ENCODE measurements at regions not wholly inside any gene's neighbourhood (a gene's known extent, or its start where the extent isn't known, plus 50 kb on each side); places are given as distances from the start of the nearest gene placed in this dataset.
A peak's percentile ranks its signal among the peaks of the same experiment; 100 is the strongest.
"Not testable (repeated sequence)": the region's sequence is repeated elsewhere in the genome, so short reads cannot be mapped to it uniquely, and the experiment has no call there.

GRCh38 chr15:94844538-94845389, 613.4 kb downstream of the MCTP2 start:
- DNase-seq (peak; percentile 9), ATAC-seq (peak; percentile 40)
- Mint-ChIP-seq H3K27me3 (peaks cover 55% of the 10 kb centered on the region), H3K9me3 (peaks cover 26% of the 10 kb centered on the region), H3K4me1 (peaks cover 9% of the 10 kb centered on the region), H3K4me3 (no peak overlapping the region), H3K27ac (no peak overlapping the region), H3K36me3 (ENCODE audit: low read depth) (no peaks in the 10 kb centered on the region)

- ATAC-seq (no peak), DNase-seq (no peak)
- H3K4me3 Mint-ChIP-seq, result peak overlapping the region; percentile 8
- no peaks in the 10 kb centered on the region for H3K36me3 Mint-ChIP-seq (ENCODE audit: low read depth)
- peaks cover 55% of the 10 kb centered on the region for H3K27me3 Mint-ChIP-seq
- no peak overlapping the region for H3K27ac Mint-ChIP-seq
- peaks cover 9% of the 10 kb centered on the region for H3K4me1 Mint-ChIP-seq
- H3K9me3 Mint-ChIP-seq, result peaks cover 26% of the 10 kb centered on the region
Observed at GRCh38 chr15:94845390-94845716, 614.0 kb downstream of the MCTP2 start.

- Mint-ChIP-seq H3K27ac (no peak overlapping the region), H3K27me3 (peaks cover 49% of the 10 kb centered on the region), H3K36me3 (ENCODE audit: low read depth) (no peaks in the 10 kb centered on the region), H3K4me1 (peaks cover 9% of the 10 kb centered on the region), H3K9me3 (peaks cover 19% of the 10 kb centered on the region), H3K4me3 (no peak overlapping the region)
- ATAC-seq (no peak), DNase-seq (no peak)
Observed at GRCh38 chr15:94847325-94847724, 616.0 kb downstream of the MCTP2 start.

- Mint-ChIP-seq H3K9me3 (peaks cover 19% of the 10 kb centered on the region), H3K36me3 (ENCODE audit: low read depth) (no peaks in the 10 kb centered on the region), H3K27me3 (peaks cover 43% of the 10 kb centered on the region), H3K27ac (no peak overlapping the region), H3K4me1 (peaks cover 9% of the 10 kb centered on the region), H3K4me3 (no peak overlapping the region)
- DNase-seq, result no peak
- ATAC-seq, result no peak
Observed at GRCh38 chr15:94848054-94848453, 616.7 kb downstream of the MCTP2 start.

- Mint-ChIP-seq H3K4me3 (no peak overlapping the region), H3K27ac (no peak overlapping the region), H3K4me1 (no peaks in the 10 kb centered on the region), H3K27me3 (peaks cover 3% of the 10 kb centered on the region), H3K36me3 (ENCODE audit: low read depth) (no peaks in the 10 kb centered on the region), H3K9me3 (no peaks in the 10 kb centered on the region)
- DNase-seq (no peak), ATAC-seq (no peak)
Observed at GRCh38 chr15:94855018-94855408, 623.7 kb downstream of the MCTP2 start.

GRCh38 chr15:94855409-94856266, 624.3 kb downstream of the MCTP2 start:
- DNase-seq (no peak), ATAC-seq (no peak)
- Mint-ChIP-seq H3K36me3 (ENCODE audit: low read depth) (no peaks in the 10 kb centered on the region), H3K4me3 (no peak overlapping the region), H3K27ac (no peak overlapping the region), H3K27me3 (peaks cover 3% of the 10 kb centered on the region), H3K4me1 (no peaks in the 10 kb centered on the region), H3K9me3 (no peaks in the 10 kb centered on the region)

GRCh38 chr15:94856267-94856854, 625.0 kb downstream of the MCTP2 start:
- no peak overlapping the region for H3K4me3 Mint-ChIP-seq
- no peaks in the 10 kb centered on the region for H3K36me3 Mint-ChIP-seq (ENCODE audit: low read depth)
- H3K9me3 Mint-ChIP-seq, result no peaks in the 10 kb centered on the region
- H3K27me3 Mint-ChIP-seq, result peaks cover 2% of the 10 kb centered on the region
- H3K4me1 Mint-ChIP-seq, result no peaks in the 10 kb centered on the region
- no peak for DNase-seq
- ATAC-seq, result no peak
- H3K27ac Mint-ChIP-seq, result no peak overlapping the region

GRCh38 chr15:94857466-94857865, 626.1 kb downstream of the MCTP2 start:
- DNase-seq (no peak), ATAC-seq (no peak)
- H3K36me3 Mint-ChIP-seq (ENCODE audit: low read depth), result no peaks in the 10 kb centered on the region
- no peaks in the 10 kb centered on the region for H3K4me1 Mint-ChIP-seq
- no peak overlapping the region for H3K27ac Mint-ChIP-seq
- H3K4me3 Mint-ChIP-seq, result no peak overlapping the region
- peaks cover 3% of the 10 kb centered on the region for H3K9me3 Mint-ChIP-seq
- H3K27me3 Mint-ChIP-seq, result no peaks in the 10 kb centered on the region

GRCh38 chr15:94858011-94858410, 626.6 kb downstream of the MCTP2 start:
- H3K4me3 Mint-ChIP-seq, result no peak overlapping the region
- no peaks in the 10 kb centered on the region for H3K36me3 Mint-ChIP-seq (ENCODE audit: low read depth)
- H3K27ac Mint-ChIP-seq, result no peak overlapping the region
- peaks cover 7% of the 10 kb centered on the region for H3K9me3 Mint-ChIP-seq
- no peaks in the 10 kb centered on the region for H3K27me3 Mint-ChIP-seq
- no peak for ATAC-seq
- DNase-seq, result no peak
- H3K4me1 Mint-ChIP-seq, result no peaks in the 10 kb centered on the region

GRCh38 chr15:94858449-94858848, 627.1 kb downstream of the MCTP2 start:
- Mint-ChIP-seq H3K4me1 (no peaks in the 10 kb centered on the region), H3K4me3 (no peak overlapping the region), H3K27ac (no peak overlapping the region), H3K36me3 (ENCODE audit: low read depth) (no peaks in the 10 kb centered on the region), H3K27me3 (no peaks in the 10 kb centered on the region), H3K9me3 (peaks cover 10% of the 10 kb centered on the region)
- no peak for ATAC-seq
- no peak for DNase-seq

GRCh38 chr15:94858920-94859319, 627.6 kb downstream of the MCTP2 start:
- peaks cover 13% of the 10 kb centered on the region for H3K9me3 Mint-ChIP-seq
- no peak for DNase-seq
- H3K4me3 Mint-ChIP-seq, result no peak overlapping the region
- no peak overlapping the region for H3K27ac Mint-ChIP-seq
- H3K27me3 Mint-ChIP-seq, result no peaks in the 10 kb centered on the region
- no peaks in the 10 kb centered on the region for H3K4me1 Mint-ChIP-seq
- no peak for ATAC-seq
- no peaks in the 10 kb centered on the region for H3K36me3 Mint-ChIP-seq (ENCODE audit: low read depth)

- no peak for ATAC-seq
- H3K4me3 Mint-ChIP-seq, result no peak overlapping the region
- peaks cover 2% of the 10 kb centered on the region for H3K36me3 Mint-ChIP-seq (ENCODE audit: low read depth)
- no peaks in the 10 kb centered on the region for H3K4me1 Mint-ChIP-seq
- H3K27ac Mint-ChIP-seq, result no peak overlapping the region
- DNase-seq, result no peak
- H3K9me3 Mint-ChIP-seq, result peaks cover 20% of the 10 kb centered on the region
- peaks cover 5% of the 10 kb centered on the region for H3K27me3 Mint-ChIP-seq
Observed at GRCh38 chr15:94864600-94864999, 633.2 kb downstream of the MCTP2 start.

- H3K4me1 Mint-ChIP-seq; ATAC-seq; H3K27me3 Mint-ChIP-seq; H3K27ac Mint-ChIP-seq; DNase-seq; H3K4me3 Mint-ChIP-seq; H3K36me3 Mint-ChIP-seq (ENCODE audit: low read depth): not testable (repeated sequence)
- peaks cover 16% of the 10 kb centered on the region for H3K9me3 Mint-ChIP-seq
Observed at GRCh38 chr15:94868265-94868664, 636.9 kb downstream of the MCTP2 start.

- Mint-ChIP-seq H3K9me3 (peaks cover 7% of the 10 kb centered on the region), H3K27ac (no peak overlapping the region), H3K4me1 (no peaks in the 10 kb centered on the region), H3K4me3 (no peak overlapping the region), H3K27me3 (no peaks in the 10 kb centered on the region), H3K36me3 (ENCODE audit: low read depth) (peaks cover 1% of the 10 kb centered on the region)
- ATAC-seq (no peak), DNase-seq (no peak)
Observed at GRCh38 chr15:94875550-94875949, 644.2 kb downstream of the MCTP2 start.

- H3K4me3 Mint-ChIP-seq, result no peak overlapping the region
- peaks cover 4% of the 10 kb centered on the region for H3K9me3 Mint-ChIP-seq
- DNase-seq (no peak), ATAC-seq (no peak)
- H3K27me3 Mint-ChIP-seq, result no peaks in the 10 kb centered on the region
- H3K4me1 Mint-ChIP-seq, result no peaks in the 10 kb centered on the region
- H3K27ac Mint-ChIP-seq, result no peak overlapping the region
- peaks cover 1% of the 10 kb centered on the region for H3K36me3 Mint-ChIP-seq (ENCODE audit: low read depth)
Observed at GRCh38 chr15:94877833-94878232, 646.5 kb downstream of the MCTP2 start.

Data from activated naive CD8-positive, alpha-beta T cell treated with anti-CD3 and anti-CD28 coated beads, Interleukin-2, amount 50 U/mL, for 24 hours (primary cell).